ENCODE measurements at regions not wholly inside any gene's neighbourhood (a gene's known extent, or its start where the extent isn't known, plus 50 kb on each side); places are given as distances from the start of the nearest gene placed in this dataset.

- no peak overlapping the region for H3K4me3 ChIP-seq (ENCODE audit: low read length)
- H3K36me3 ChIP-seq (ENCODE audit: control insufficient read depth, insufficient read depth, low read length, severe bottlenecking): no peaks in the 10 kb centered on the region
- no peaks in the 10 kb centered on the region for H3K9me3 ChIP-seq (ENCODE audit: control insufficient read depth, low read length)
- peak; percentile 14 for DNase-seq (ENCODE audit: low read depth)
- no peak overlapping the region for H3K9ac ChIP-seq (ENCODE audit: low read length)
- no peaks in the 10 kb centered on the region for H3K4me1 ChIP-seq (ENCODE audit: control insufficient read depth, insufficient read depth, low read length)
- no peaks in the 10 kb centered on the region for H3K27me3 ChIP-seq (replicated peaks; ENCODE audit: control insufficient read depth, insufficient read depth, low read length)
Observed at GRCh38 chr7:136698231-136698630, 170.2 kb upstream of the CHRM2 start.

- no peaks in the 10 kb centered on the region for H3K36me3 ChIP-seq (ENCODE audit: control insufficient read depth, insufficient read depth, low read length, severe bottlenecking)
- H3K9ac ChIP-seq (ENCODE audit: low read length): no peak overlapping the region
- H3K4me3 ChIP-seq (ENCODE audit: low read length): no peak overlapping the region
- no peak for DNase-seq (ENCODE audit: low read depth)
- no peaks in the 10 kb centered on the region for H3K4me1 ChIP-seq (ENCODE audit: control insufficient read depth, insufficient read depth, low read length)
- H3K27me3 ChIP-seq (replicated peaks; ENCODE audit: control insufficient read depth, insufficient read depth, low read length): no peaks in the 10 kb centered on the region
- H3K9me3 ChIP-seq (ENCODE audit: control insufficient read depth, low read length): no peaks in the 10 kb centered on the region
Observed at GRCh38 chr7:136697271-136697670, 171.2 kb upstream of the CHRM2 start.

- H3K9ac ChIP-seq (ENCODE audit: low read length): no peak overlapping the region
- H3K36me3 ChIP-seq (ENCODE audit: control insufficient read depth, insufficient read depth, low read length, severe bottlenecking): no peaks in the 10 kb centered on the region
- H3K4me1 ChIP-seq (ENCODE audit: control insufficient read depth, insufficient read depth, low read length): no peaks in the 10 kb centered on the region
- no peak overlapping the region for H3K4me3 ChIP-seq (ENCODE audit: low read length)
- H3K9me3 ChIP-seq (ENCODE audit: control insufficient read depth, low read length): no peaks in the 10 kb centered on the region
- no peaks in the 10 kb centered on the region for H3K27me3 ChIP-seq (replicated peaks; ENCODE audit: control insufficient read depth, insufficient read depth, low read length)
- DNase-seq (ENCODE audit: low read depth): no peak
Observed at GRCh38 chr7:136693166-136694119, 175.0 kb upstream of the CHRM2 start.

GRCh38 chr7:136692221-136692620 is 176.2 kb upstream of the CHRM2 start:
- Histone ChIP-seq H3K4me3 (ENCODE audit: low read length) (no peak overlapping the region), H3K4me1 (ENCODE audit: control insufficient read depth, insufficient read depth, low read length) (no peaks in the 10 kb centered on the region), H3K9ac (ENCODE audit: low read length) (no peak overlapping the region), H3K9me3 (ENCODE audit: control insufficient read depth, low read length) (no peaks in the 10 kb centered on the region), H3K27me3 (replicated peaks; ENCODE audit: control insufficient read depth, insufficient read depth, low read length) (no peaks in the 10 kb centered on the region), H3K36me3 (ENCODE audit: control insufficient read depth, insufficient read depth, low read length, severe bottlenecking) (no peaks in the 10 kb centered on the region)
- no peak for DNase-seq (ENCODE audit: low read depth)

GRCh38 chr7:136688601-136689000 is 179.9 kb upstream of the CHRM2 start:
- H3K4me3 ChIP-seq (ENCODE audit: low read length): no peak overlapping the region
- no peak overlapping the region for H3K9ac ChIP-seq (ENCODE audit: low read length)
- no peaks in the 10 kb centered on the region for H3K9me3 ChIP-seq (ENCODE audit: control insufficient read depth, low read length)
- H3K36me3 ChIP-seq (ENCODE audit: control insufficient read depth, insufficient read depth, low read length, severe bottlenecking): no peaks in the 10 kb centered on the region
- H3K4me1 ChIP-seq (ENCODE audit: control insufficient read depth, insufficient read depth, low read length): no peaks in the 10 kb centered on the region
- H3K27me3 ChIP-seq (replicated peaks; ENCODE audit: control insufficient read depth, insufficient read depth, low read length): no peaks in the 10 kb centered on the region
- DNase-seq (ENCODE audit: low read depth): no peak

- no peak overlapping the region for H3K4me3 ChIP-seq (ENCODE audit: low read length)
- DNase-seq (ENCODE audit: low read depth): peak; percentile 64
- no peak overlapping the region for H3K9ac ChIP-seq (ENCODE audit: low read length)
- H3K9me3 ChIP-seq (ENCODE audit: control insufficient read depth, low read length): no peaks in the 10 kb centered on the region
- no peaks in the 10 kb centered on the region for H3K36me3 ChIP-seq (ENCODE audit: control insufficient read depth, insufficient read depth, low read length, severe bottlenecking)
- H3K4me1 ChIP-seq (ENCODE audit: control insufficient read depth, insufficient read depth, low read length): no peaks in the 10 kb centered on the region
- H3K27me3 ChIP-seq (replicated peaks; ENCODE audit: control insufficient read depth, insufficient read depth, low read length): no peaks in the 10 kb centered on the region
Observed at GRCh38 chr7:136687693-136688322, 180.6 kb upstream of the CHRM2 start.

- H3K9ac ChIP-seq (ENCODE audit: low read length): no peak overlapping the region
- no peaks in the 10 kb centered on the region for H3K4me1 ChIP-seq (ENCODE audit: control insufficient read depth, insufficient read depth, low read length)
- no peak for DNase-seq (ENCODE audit: low read depth)
- no peaks in the 10 kb centered on the region for H3K9me3 ChIP-seq (ENCODE audit: control insufficient read depth, low read length)
- no peaks in the 10 kb centered on the region for H3K36me3 ChIP-seq (ENCODE audit: control insufficient read depth, insufficient read depth, low read length, severe bottlenecking)
- H3K27me3 ChIP-seq (replicated peaks; ENCODE audit: control insufficient read depth, insufficient read depth, low read length): no peaks in the 10 kb centered on the region
- H3K4me3 ChIP-seq (ENCODE audit: low read length): no peak overlapping the region
Observed at GRCh38 chr7:136685501-136686173, 182.8 kb upstream of the CHRM2 start.

- peaks cover 13% of the 10 kb centered on the region for H3K9me3 ChIP-seq (ENCODE audit: control insufficient read depth, low read length)
- H3K4me1 ChIP-seq (ENCODE audit: control insufficient read depth, insufficient read depth, low read length): peaks cover 8% of the 10 kb centered on the region
- no peaks in the 10 kb centered on the region for H3K36me3 ChIP-seq (ENCODE audit: control insufficient read depth, insufficient read depth, low read length, severe bottlenecking)
- H3K4me3 ChIP-seq (ENCODE audit: low read length): no peak overlapping the region
- no peaks in the 10 kb centered on the region for H3K27me3 ChIP-seq (replicated peaks; ENCODE audit: control insufficient read depth, insufficient read depth, low read length)
- peak; percentile 47 for DNase-seq (ENCODE audit: low read depth)
- no peak overlapping the region for H3K9ac ChIP-seq (ENCODE audit: low read length)
Observed at GRCh38 chr7:136677471-136678365, 190.7 kb upstream of the CHRM2 start.

GRCh38 chr7:136667584-136667983 is 200.9 kb upstream of the CHRM2 start:
- H3K4me1 ChIP-seq (ENCODE audit: control insufficient read depth, insufficient read depth, low read length): no peaks in the 10 kb centered on the region
- H3K27me3 ChIP-seq (replicated peaks; ENCODE audit: control insufficient read depth, insufficient read depth, low read length): no peaks in the 10 kb centered on the region
- no peaks in the 10 kb centered on the region for H3K36me3 ChIP-seq (ENCODE audit: control insufficient read depth, insufficient read depth, low read length, severe bottlenecking)
- DNase-seq (ENCODE audit: low read depth): no peak
- no peak overlapping the region for H3K9ac ChIP-seq (ENCODE audit: low read length)
- H3K9me3 ChIP-seq (ENCODE audit: control insufficient read depth, low read length): peaks cover 16% of the 10 kb centered on the region
- H3K4me3 ChIP-seq (ENCODE audit: low read length): no peak overlapping the region

- DNase-seq (ENCODE audit: low read depth): no peak
- Histone ChIP-seq H3K9ac (ENCODE audit: low read length) (no peak overlapping the region), H3K27me3 (replicated peaks; ENCODE audit: control insufficient read depth, insufficient read depth, low read length) (no peaks in the 10 kb centered on the region), H3K36me3 (ENCODE audit: control insufficient read depth, insufficient read depth, low read length, severe bottlenecking) (no peaks in the 10 kb centered on the region), H3K4me3 (ENCODE audit: low read length) (no peak overlapping the region), H3K4me1 (ENCODE audit: control insufficient read depth, insufficient read depth, low read length) (no peaks in the 10 kb centered on the region), H3K9me3 (ENCODE audit: control insufficient read depth, low read length) (peaks cover 2% of the 10 kb centered on the region)
Observed at GRCh38 chr7:136665878-136666509, 202.5 kb upstream of the CHRM2 start.
